ENCODE measurements at regions not wholly inside any gene's neighbourhood (a gene's known extent, or its start where the extent isn't known, plus 50 kb on each side); places are given as distances from the start of the nearest gene placed in this dataset.

DNA sequence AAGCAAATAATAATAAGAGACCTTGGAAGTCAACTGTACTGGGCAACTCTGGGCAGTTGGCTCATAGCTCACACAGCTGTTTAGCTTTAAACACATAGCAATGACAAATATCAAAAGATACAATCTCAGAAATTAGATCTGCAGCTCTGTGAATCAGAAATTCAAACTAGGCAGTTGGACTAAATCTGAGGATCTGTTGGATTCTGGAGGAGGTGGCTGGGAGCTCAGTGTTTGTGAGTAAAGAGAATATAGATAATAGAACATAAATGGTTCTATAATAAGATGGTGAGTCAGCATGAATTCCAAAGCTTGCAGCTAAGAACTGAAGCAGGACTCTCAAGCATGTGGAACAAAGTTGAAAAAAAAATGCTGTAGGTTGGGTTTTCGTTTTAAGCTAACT lies 1949.4 kb upstream of the SEL1L start:
- Histone ChIP-seq H3K4me3 (ENCODE audit: low read depth, low read length) (no peak overlapping the region), H3K27ac (ENCODE audit: extremely low read depth, low read depth, low read length) (no peak overlapping the region), H3K9me3 (ENCODE audit: control insufficient read depth, insufficient read depth, low read depth, low read length) (no peaks in the 10 kb centered on the region), H3K36me3 (ENCODE audit: control insufficient read depth in 2 of 2, insufficient read depth in 1 of 2, low read length in 2 of 2) (no peaks in the 10 kb centered on the region), H3K4me1 (ENCODE audit: control insufficient read depth, insufficient read depth, low read length) (no peaks in the 10 kb centered on the region)
- TF ChIP-seq, protein P1, sequence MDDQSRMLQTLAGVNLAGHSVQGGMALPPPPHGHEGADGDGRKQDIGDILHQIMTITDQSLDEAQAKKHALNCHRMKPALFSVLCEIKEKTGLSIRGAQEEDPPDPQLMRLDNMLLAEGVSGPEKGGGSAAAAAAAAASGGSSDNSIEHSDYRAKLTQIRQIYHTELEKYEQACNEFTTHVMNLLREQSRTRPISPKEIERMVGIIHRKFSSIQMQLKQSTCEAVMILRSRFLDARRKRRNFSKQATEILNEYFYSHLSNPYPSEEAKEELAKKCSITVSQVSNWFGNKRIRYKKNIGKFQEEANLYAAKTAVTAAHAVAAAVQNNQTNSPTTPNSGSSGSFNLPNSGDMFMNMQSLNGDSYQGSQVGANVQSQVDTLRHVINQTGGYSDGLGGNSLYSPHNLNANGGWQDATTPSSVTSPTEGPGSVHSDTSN (CRISPR knock-in tag; IDR thresholded peaks at IDR 0.05): no peak
- TF ChIP-seq ZNF701 (tag by site-specific recombination; IDR thresholded peaks at IDR 0.05): no peak
- no peak for TF ChIP-seq ZNF707 (tag by site-specific recombination; IDR thresholded peaks at IDR 0.05)
- no peak for TF ChIP-seq ZNF660 (tag by site-specific recombination; IDR thresholded peaks at IDR 0.05)
- TF ChIP-seq, protein P2, sequence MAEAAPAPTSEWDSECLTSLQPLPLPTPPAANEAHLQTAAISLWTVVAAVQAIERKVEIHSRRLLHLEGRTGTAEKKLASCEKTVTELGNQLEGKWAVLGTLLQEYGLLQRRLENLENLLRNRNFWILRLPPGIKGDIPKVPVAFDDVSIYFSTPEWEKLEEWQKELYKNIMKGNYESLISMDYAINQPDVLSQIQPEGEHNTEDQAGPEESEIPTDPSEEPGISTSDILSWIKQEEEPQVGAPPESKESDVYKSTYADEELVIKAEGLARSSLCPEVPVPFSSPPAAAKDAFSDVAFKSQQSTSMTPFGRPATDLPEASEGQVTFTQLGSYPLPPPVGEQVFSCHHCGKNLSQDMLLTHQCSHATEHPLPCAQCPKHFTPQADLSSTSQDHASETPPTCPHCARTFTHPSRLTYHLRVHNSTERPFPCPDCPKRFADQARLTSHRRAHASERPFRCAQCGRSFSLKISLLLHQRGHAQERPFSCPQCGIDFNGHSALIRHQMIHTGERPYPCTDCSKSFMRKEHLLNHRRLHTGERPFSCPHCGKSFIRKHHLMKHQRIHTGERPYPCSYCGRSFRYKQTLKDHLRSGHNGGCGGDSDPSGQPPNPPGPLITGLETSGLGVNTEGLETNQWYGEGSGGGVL (tag by site-specific recombination; IDR thresholded peaks at IDR 0.05): no peak
- no peak for TF ChIP-seq TCF7L2 (IDR thresholded peaks at IDR 0.05; ENCODE audit: borderline replicate concordance, low read depth, low read length)
- TF ChIP-seq, protein P3, sequence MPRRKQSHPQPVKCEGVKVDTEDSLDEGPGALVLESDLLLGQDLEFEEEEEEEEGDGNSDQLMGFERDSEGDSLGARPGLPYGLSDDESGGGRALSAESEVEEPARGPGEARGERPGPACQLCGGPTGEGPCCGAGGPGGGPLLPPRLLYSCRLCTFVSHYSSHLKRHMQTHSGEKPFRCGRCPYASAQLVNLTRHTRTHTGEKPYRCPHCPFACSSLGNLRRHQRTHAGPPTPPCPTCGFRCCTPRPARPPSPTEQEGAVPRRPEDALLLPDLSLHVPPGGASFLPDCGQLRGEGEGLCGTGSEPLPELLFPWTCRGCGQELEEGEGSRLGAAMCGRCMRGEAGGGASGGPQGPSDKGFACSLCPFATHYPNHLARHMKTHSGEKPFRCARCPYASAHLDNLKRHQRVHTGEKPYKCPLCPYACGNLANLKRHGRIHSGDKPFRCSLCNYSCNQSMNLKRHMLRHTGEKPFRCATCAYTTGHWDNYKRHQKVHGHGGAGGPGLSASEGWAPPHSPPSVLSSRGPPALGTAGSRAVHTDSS (tag by site-specific recombination; IDR thresholded peaks at IDR 0.05): no peak
- no peak for TF ChIP-seq ZNF521 (tag by site-specific recombination; IDR thresholded peaks at IDR 0.05)
- TF ChIP-seq ZNF677 (tag by site-specific recombination; IDR thresholded peaks at IDR 0.05): no peak
- TF ChIP-seq ZNF768 (tag by site-specific recombination; IDR thresholded peaks at IDR 0.05): no peak
- ChIA-PET CTCF (interaction anchor here (0.5 kb wide), 1 partner anchor 206 kb away, joined by 3 read pairs; no protein-coding TSS in a partner anchor), POLR2A (no interaction called here)

DNA sequence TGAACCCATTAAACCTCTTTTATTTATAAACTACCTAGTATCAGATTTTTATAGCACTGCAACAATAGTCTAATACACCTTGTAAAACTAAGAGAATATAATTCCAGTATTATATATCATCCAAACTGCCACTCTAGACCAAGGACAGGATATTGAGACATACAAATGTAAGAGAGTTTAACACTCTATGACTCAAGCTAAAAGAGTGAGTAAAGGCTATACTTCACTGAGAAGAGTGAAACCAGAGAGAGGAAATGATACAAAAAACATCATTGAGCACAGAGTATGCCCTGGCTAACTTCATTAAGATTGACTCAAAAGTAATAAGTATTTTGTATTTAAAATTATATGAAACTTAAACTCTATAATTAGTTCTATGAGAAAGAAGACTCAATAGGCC lies 1951.9 kb upstream of the SEL1L start:
- Histone ChIP-seq H3K4me3 (ENCODE audit: low read depth, low read length) (no peak overlapping the region), H3K27ac (ENCODE audit: extremely low read depth, low read depth, low read length) (no peak overlapping the region), H3K9me3 (ENCODE audit: control insufficient read depth, insufficient read depth, low read depth, low read length) (no peaks in the 10 kb centered on the region), H3K36me3 (ENCODE audit: control insufficient read depth in 2 of 2, insufficient read depth in 1 of 2, low read length in 2 of 2) (no peaks in the 10 kb centered on the region), H3K4me1 (ENCODE audit: control insufficient read depth, insufficient read depth, low read length) (no peaks in the 10 kb centered on the region)
- ChIA-PET POLR2A (no interaction called here), CTCF (no interaction called here)
- TF ChIP-seq ZNF24 (tag by site-specific recombination; IDR thresholded peaks at IDR 0.05) (no peak), ZNF416 (tag by site-specific recombination; IDR thresholded peaks at IDR 0.05) (no peak), SP3 (tag by site-specific recombination; IDR thresholded peaks at IDR 0.05) (no peak), ZNF48 (tag by site-specific recombination; IDR thresholded peaks at IDR 0.05) (no peak), KLF1 (tag by site-specific recombination; IDR thresholded peaks at IDR 0.05) (no peak), ZNF211 (tag by site-specific recombination; IDR thresholded peaks at IDR 0.05; ENCODE audit: low read depth) (no peak), ZNF324 (tag by site-specific recombination; IDR thresholded peaks at IDR 0.05) (no peak), SETDB1 (IDR thresholded peaks at IDR 0.05; ENCODE audit: insufficient read length, low read length) (no peak), ZNF514 (tag by site-specific recombination; IDR thresholded peaks at IDR 0.05) (no peak), ZNF600 (tag by site-specific recombination; IDR thresholded peaks at IDR 0.05) (no peak)
- TF ChIP-seq, protein P4, sequence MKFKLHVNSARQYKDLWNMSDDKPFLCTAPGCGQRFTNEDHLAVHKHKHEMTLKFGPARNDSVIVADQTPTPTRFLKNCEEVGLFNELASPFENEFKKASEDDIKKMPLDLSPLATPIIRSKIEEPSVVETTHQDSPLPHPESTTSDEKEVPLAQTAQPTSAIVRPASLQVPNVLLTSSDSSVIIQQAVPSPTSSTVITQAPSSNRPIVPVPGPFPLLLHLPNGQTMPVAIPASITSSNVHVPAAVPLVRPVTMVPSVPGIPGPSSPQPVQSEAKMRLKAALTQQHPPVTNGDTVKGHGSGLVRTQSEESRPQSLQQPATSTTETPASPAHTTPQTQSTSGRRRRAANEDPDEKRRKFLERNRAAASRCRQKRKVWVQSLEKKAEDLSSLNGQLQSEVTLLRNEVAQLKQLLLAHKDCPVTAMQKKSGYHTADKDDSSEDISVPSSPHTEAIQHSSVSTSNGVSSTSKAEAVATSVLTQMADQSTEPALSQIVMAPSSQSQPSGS (tag by site-specific recombination; IDR thresholded peaks at IDR 0.05; ENCODE audit: low read depth): no peak
- TF ChIP-seq, protein P5, sequence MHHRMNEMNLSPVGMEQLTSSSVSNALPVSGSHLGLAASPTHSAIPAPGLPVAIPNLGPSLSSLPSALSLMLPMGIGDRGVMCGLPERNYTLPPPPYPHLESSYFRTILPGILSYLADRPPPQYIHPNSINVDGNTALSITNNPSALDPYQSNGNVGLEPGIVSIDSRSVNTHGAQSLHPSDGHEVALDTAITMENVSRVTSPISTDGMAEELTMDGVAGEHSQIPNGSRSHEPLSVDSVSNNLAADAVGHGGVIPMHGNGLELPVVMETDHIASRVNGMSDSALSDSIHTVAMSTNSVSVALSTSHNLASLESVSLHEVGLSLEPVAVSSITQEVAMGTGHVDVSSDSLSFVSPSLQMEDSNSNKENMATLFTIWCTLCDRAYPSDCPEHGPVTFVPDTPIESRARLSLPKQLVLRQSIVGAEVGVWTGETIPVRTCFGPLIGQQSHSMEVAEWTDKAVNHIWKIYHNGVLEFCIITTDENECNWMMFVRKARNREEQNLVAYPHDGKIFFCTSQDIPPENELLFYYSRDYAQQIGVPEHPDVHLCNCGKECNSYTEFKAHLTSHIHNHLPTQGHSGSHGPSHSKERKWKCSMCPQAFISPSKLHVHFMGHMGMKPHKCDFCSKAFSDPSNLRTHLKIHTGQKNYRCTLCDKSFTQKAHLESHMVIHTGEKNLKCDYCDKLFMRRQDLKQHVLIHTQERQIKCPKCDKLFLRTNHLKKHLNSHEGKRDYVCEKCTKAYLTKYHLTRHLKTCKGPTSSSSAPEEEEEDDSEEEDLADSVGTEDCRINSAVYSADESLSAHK (tag by site-specific recombination; IDR thresholded peaks at IDR 0.05): no peak
- TF ChIP-seq, protein P6, sequence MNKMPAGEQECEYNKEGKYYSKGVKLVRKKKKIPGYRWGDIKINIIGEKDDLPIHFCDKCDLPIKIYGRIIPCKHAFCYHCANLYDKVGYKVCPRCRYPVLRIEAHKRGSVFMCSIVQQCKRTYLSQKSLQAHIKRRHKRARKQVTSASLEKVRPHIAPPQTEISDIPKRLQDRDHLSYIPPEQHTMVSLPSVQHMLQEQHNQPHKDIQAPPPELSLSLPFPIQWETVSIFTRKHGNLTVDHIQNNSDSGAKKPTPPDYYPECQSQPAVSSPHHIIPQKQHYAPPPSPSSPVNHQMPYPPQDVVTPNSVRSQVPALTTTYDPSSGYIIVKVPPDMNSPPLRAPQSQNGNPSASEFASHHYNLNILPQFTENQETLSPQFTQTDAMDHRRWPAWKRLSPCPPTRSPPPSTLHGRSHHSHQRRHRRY (tag by site-specific recombination; IDR thresholded peaks at IDR 0.05): no peak
